HepG2 (cell line): ENCODE measurements at regions not wholly inside any gene's neighbourhood (a gene's known extent, or its start where the extent isn't known, plus 50 kb on each side); places are given as distances from the start of the nearest gene placed in this dataset.

Experiments
- BCL6 ChIP-seq: IDR thresholded peaks from 2 replicates; pipeline ENCODE4 v1.6.1; 2016; ENCODE audit warnings: missing genetic modification reagents, missing compliant biosample characterization
- EP300 ChIP-seq, 3 experiments: sonication (generic) in 1 of 3; formaldehyde crosslinking in 1 of 3; IDR thresholded peaks; 2 replicates each; pipeline versions ENCODE4 v1.5.1 to v1.6.1; 2011 to 2020; ENCODE audit warnings: low read depth in 2 of 3, low read length in 2 of 3, borderline replicate concordance in 1 of 3, improper control_type of control experiment in 1 of 3, mild to moderate bottlenecking in 1 of 3, missing genetic modification reagents in 1 of 3, moderate library complexity in 1 of 3
- ESRRA ChIP-seq: sonication (generic); formaldehyde crosslinking; IDR thresholded peaks from 2 replicates; pipeline ENCODE4 v1.5.1; 2020; ENCODE audit warnings: mild to moderate bottlenecking, low read depth, missing genetic modification reagents
- FOXK1 ChIP-seq: sonication (generic); formaldehyde crosslinking; IDR thresholded peaks from 2 replicates; pipeline ENCODE4 v1.4.0; 2020; ENCODE audit warnings: low read depth, missing genetic modification reagents, borderline replicate concordance
- HNF4G ChIP-seq, 2 experiments: sonication (generic) in 1 of 2; formaldehyde crosslinking in 1 of 2; IDR thresholded peaks; 2 replicates each; pipeline versions ENCODE4 v1.4.0 to v1.6.1; 2011 to 2020; ENCODE audit warnings: borderline replicate concordance in 2 of 2, low read depth in 2 of 2, mild to moderate bottlenecking in 2 of 2, low read length in 1 of 2, missing genetic modification reagents in 1 of 2, moderate library complexity in 1 of 2
- LCORL ChIP-seq, 2 experiments: fragments of 450-650 bp in 1 of 2; sonication (generic) in 1 of 2; formaldehyde crosslinking in 1 of 2; IDR thresholded peaks; 2 replicates each; pipeline versions ENCODE4 v1.5.0 to v1.6.1; 2017 to 2020; ENCODE audit warnings: antibody characterized with exemption in 1 of 2, missing genetic modification reagents in 1 of 2
- MED1 ChIP-seq: sonication (generic); formaldehyde crosslinking; IDR thresholded peaks from 2 replicates; pipeline ENCODE4 v1.4.0; 2020; ENCODE audit warnings: missing genetic modification reagents
- MEIS1 ChIP-seq: sonication (generic); formaldehyde crosslinking; IDR thresholded peaks from 2 replicates; pipeline ENCODE4 v1.9.0; 2021; ENCODE audit warnings: mild to moderate bottlenecking, missing genetic modification reagents, moderate library complexity, borderline replicate concordance
- MIER3 ChIP-seq: IDR thresholded peaks from 2 replicates; pipeline ENCODE4 v1.6.1; 2016; ENCODE audit warnings: missing compliant biosample characterization, borderline replicate concordance
- MTA1 ChIP-seq: sonication (generic); formaldehyde crosslinking; IDR thresholded peaks from 2 replicates; pipeline ENCODE4 v1.4.0; 2020; ENCODE audit warnings: missing genetic modification reagents, mild to moderate bottlenecking, borderline replicate concordance
- NR2F1 ChIP-seq, 2 experiments: fragments of 450-650 bp in 1 of 2; formaldehyde crosslinking in 1 of 2; IDR thresholded peaks; 2 replicates each; pipeline versions ENCODE4 v1.5.0 to v1.6.1; 2016 to 2020; ENCODE audit warnings: mild to moderate bottlenecking in 1 of 2, missing compliant biosample characterization in 1 of 2, missing genetic modification reagents in 1 of 2, moderate library complexity in 1 of 2
- RXRA ChIP-seq: sonication (generic); formaldehyde crosslinking; IDR thresholded peaks from 2 replicates; pipeline ENCODE4 v1.5.1; 2020; ENCODE audit warnings: missing genetic modification reagents
- SALL1 ChIP-seq: sonication (generic); formaldehyde crosslinking; IDR thresholded peaks from 2 replicates; pipeline ENCODE4 v1.8.0; 2022; ENCODE audit warnings: mild to moderate bottlenecking, missing genetic modification reagents
- SKI ChIP-seq: fragments of 450-650 bp; IDR thresholded peaks from one replicate; pipeline ENCODE4 v1.6.1; 2018; ENCODE audit warnings: mild to moderate bottlenecking; ENCODE audit not compliant: partially characterized antibody
- SNAPC2 ChIP-seq: sonication (generic); formaldehyde crosslinking; IDR thresholded peaks from 2 replicates; pipeline ENCODE4 v1.8.1; 2022; ENCODE audit warnings: mild to moderate bottlenecking, missing genetic modification reagents
- SPEN ChIP-seq: sonication (generic); formaldehyde crosslinking; IDR thresholded peaks from 2 replicates; pipeline ENCODE4 v1.5.1; 2020; ENCODE audit warnings: low read depth, mild to moderate bottlenecking, missing genetic modification reagents
- THAP11 ChIP-seq: IDR thresholded peaks from 2 replicates; pipeline ENCODE4 v1.6.1; 2016; ENCODE audit warnings: missing biosample characterization, missing genetic modification reagents
- XRCC5 ChIP-seq: fragments of 200-400 bp; formaldehyde crosslinking; optimal IDR thresholded peaks from 2 replicates; pipeline ENCODE3; 2017; ENCODE audit warnings: mild to moderate bottlenecking, low read length
- ZBTB14 ChIP-seq: sonication (generic); formaldehyde crosslinking; IDR thresholded peaks from 2 replicates; pipeline ENCODE4 v1.4.0; 2020; ENCODE audit warnings: missing genetic modification reagents
- ZFP1 ChIP-seq: IDR thresholded peaks from 2 replicates; pipeline ENCODE4 v1.6.1; 2016
- ZNF274 ChIP-seq: sonication (generic); formaldehyde crosslinking; IDR thresholded peaks from 2 replicates; pipeline ENCODE4 v1.5.1; 2020; ENCODE audit warnings: mild to moderate bottlenecking, missing genetic modification reagents
- ZNF281 ChIP-seq: sonication (generic); formaldehyde crosslinking; IDR thresholded peaks from 2 replicates; pipeline ENCODE4 v1.4.0; 2020; ENCODE audit warnings: missing genetic modification reagents, borderline replicate concordance
- ZNF331 ChIP-seq: sonication (generic); formaldehyde crosslinking; IDR thresholded peaks from 2 replicates; pipeline ENCODE4 v1.4.0; 2020; ENCODE audit warnings: missing genetic modification reagents
- ZNF430 ChIP-seq: sonication (generic); formaldehyde crosslinking; IDR thresholded peaks from 2 replicates; pipeline ENCODE4 v1.9.0; 2021; ENCODE audit warnings: mild to moderate bottlenecking, missing genetic modification reagents
- ZNF549 ChIP-seq: sonication (generic); formaldehyde crosslinking; IDR thresholded peaks from 2 replicates; pipeline ENCODE4 v1.5.0; 2020; ENCODE audit warnings: missing genetic modification reagents
- ZNF557 ChIP-seq: sonication (generic); formaldehyde crosslinking; IDR thresholded peaks from 2 replicates; pipeline ENCODE4 v1.4.0; 2020; ENCODE audit warnings: missing genetic modification reagents
- ZNF761 ChIP-seq: sonication (generic); formaldehyde crosslinking; conservative IDR thresholded peaks from 2 replicates; pipeline ENCODE4 v1.4.0; 2020; ENCODE audit warnings: mild to moderate bottlenecking, missing genetic modification reagents

GRCh38 chr17:5763595-5764306 is 179.4 kb upstream of the NLRP1 start (continued):
- peak; percentile 86; the same call in 1 of the 2 replicates for TF ChIP-seq MIER3
- peak in 1 of 2 experiments; percentile 90; a peak in 2 of 4 replicates for TF ChIP-seq EP300 (IDR thresholded peaks at IDR 0.05; ENCODE audit: low read depth in 2 of 2, low read length in 2 of 2)
- TF ChIP-seq EP300 (CRISPR knock-in tag; IDR thresholded peaks at IDR 0.05; ENCODE audit: borderline replicate concordance) = no peak
- peak; percentile 34; the same call in 1 of the 2 replicates for TF ChIP-seq MTA1 (CRISPR knock-in tag)
- no peak for TF ChIP-seq LCORL (IDR thresholded peaks at IDR 0.05)
- peak; percentile 64 for TF ChIP-seq LCORL (CRISPR knock-in tag; IDR thresholded peaks at IDR 0.05)
- TF ChIP-seq ZNF274 (CRISPR knock-in tag) = no peak
- peak; percentile 53; the same call in 1 of the 2 replicates for TF ChIP-seq ZNF331 (CRISPR knock-in tag)
- TF ChIP-seq ZNF281 (CRISPR knock-in tag) = peak; percentile 49; the same call in 1 of the 2 replicates
- peak; percentile 27; the same call in 1 of the 2 replicates for TF ChIP-seq MEIS1 (CRISPR knock-in tag)
- no peak for TF ChIP-seq ZFP1 (CRISPR knock-in tag)
- no peak for TF ChIP-seq ZNF557 (CRISPR knock-in tag)
- peak; percentile 81 for TF ChIP-seq MED1 (CRISPR knock-in tag)
- TF ChIP-seq ESRRA (CRISPR knock-in tag) = peak; percentile 97
- TF ChIP-seq FOXK1 = peak; percentile 94; the same call in 1 of the 2 replicates
- 0 out of 2 replicates have a peak, but pooled peaks have one; percentile 18 for TF ChIP-seq ZBTB14 (CRISPR knock-in tag)
- TF ChIP-seq RXRA (CRISPR knock-in tag) = peak; percentile 99
- TF ChIP-seq ZNF549 = no peak
- peak; percentile 94 for TF ChIP-seq SALL1 (CRISPR knock-in tag)
- 0 out of 2 replicates have a peak, but pooled peaks have one; percentile 87 for TF ChIP-seq SNAPC2 (CRISPR knock-in tag)
- TF ChIP-seq SKI = peak; percentile 99
- no peak for TF ChIP-seq ZNF761 (CRISPR knock-in tag)
- peak; percentile 67 for TF ChIP-seq XRCC5
- peak; percentile 99 for TF ChIP-seq BCL6 (CRISPR knock-in tag)
- TF ChIP-seq SPEN (CRISPR knock-in tag) = peak; percentile 92; the same call in 1 of the 2 replicates
- peak; percentile 45; the same call in 1 of the 2 replicates for TF ChIP-seq THAP11 (CRISPR knock-in tag)
- TF ChIP-seq NR2F1 (CRISPR knock-in tag; IDR thresholded peaks at IDR 0.05) = peak; percentile 99 to 100
- TF ChIP-seq ZNF430 (CRISPR knock-in tag) = peak; percentile 66; the same call in 1 of the 2 replicates
- TF ChIP-seq HNF4G (IDR thresholded peaks at IDR 0.05; ENCODE audit: borderline replicate concordance, low read depth, low read length) = peak; percentile 96
- peak; percentile 96 for TF ChIP-seq HNF4G (CRISPR knock-in tag; IDR thresholded peaks at IDR 0.05; ENCODE audit: borderline replicate concordance, low read depth)
